WTC11 (cell line): ENCODE measurements at regions not wholly inside any gene's neighbourhood (a gene's known extent, or its start where the extent isn't known, plus 50 kb on each side); places are given as distances from the start of the nearest gene placed in this dataset.

Experiments used
- CTCF ChIP-seq: fragments of 200-600 bp; IDR thresholded peaks from 2 replicates; pipeline ENCODE4 v1.8.0; 2022; ENCODE audit warnings: antibody characterized with exemption
- E2F1 ChIP-seq: sonication (generic); formaldehyde crosslinking; IDR thresholded peaks from 2 replicates; pipeline ENCODE4 v1.8.0; 2022; ENCODE audit warnings: mild to moderate bottlenecking, missing genetic modification reagents
- ESRRA ChIP-seq: sonication (generic); formaldehyde crosslinking; IDR thresholded peaks from 2 replicates; pipeline ENCODE4 v1.8.1; 2022; ENCODE audit warnings: mild to moderate bottlenecking, missing genetic modification reagents, borderline replicate concordance
- FOXK1 ChIP-seq: sonication (generic); formaldehyde crosslinking; IDR thresholded peaks from 2 replicates; pipeline ENCODE4 v1.8.0; 2022; ENCODE audit warnings: mild to moderate bottlenecking, moderate library complexity, missing genetic modification reagents
- JUN ChIP-seq: sonication (generic); formaldehyde crosslinking; IDR thresholded peaks from 2 replicates; pipeline ENCODE4 v1.8.0; 2023; ENCODE audit warnings: mild to moderate bottlenecking, missing genetic modification reagents
- MAX ChIP-seq: sonication (generic); formaldehyde crosslinking; IDR thresholded peaks from 2 replicates; pipeline ENCODE4 v1.8.0; 2022; ENCODE audit warnings: mild to moderate bottlenecking, missing genetic modification reagents
- NFYB ChIP-seq: sonication (generic); formaldehyde crosslinking; conservative IDR thresholded peaks from 2 replicates; pipeline ENCODE4 v1.8.0; 2022; ENCODE audit warnings: low read depth, missing genetic modification reagents
- NR1H2 ChIP-seq: sonication (generic); formaldehyde crosslinking; IDR thresholded peaks from 2 replicates; pipeline ENCODE4 v1.9.0; 2021; ENCODE audit warnings: mild to moderate bottlenecking, moderate library complexity, missing genetic modification reagents
- PRRX2 ChIP-seq: fragments of 250-450 bp; sonication (Bioruptor Pico); IDR thresholded peaks from 2 replicates; pipeline ENCODE4 v1.8.0; 2021; ENCODE audit warnings: mild to moderate bottlenecking
- TCF7 ChIP-seq: sonication (generic); formaldehyde crosslinking; IDR thresholded peaks from 2 replicates; pipeline ENCODE4 v1.8.0; 2022; ENCODE audit warnings: mild to moderate bottlenecking, low read depth, missing genetic modification reagents, moderate library complexity
- TEAD4 ChIP-seq: sonication (generic); formaldehyde crosslinking; IDR thresholded peaks from 2 replicates; pipeline ENCODE4 v1.8.0; 2022; ENCODE audit warnings: mild to moderate bottlenecking, missing genetic modification reagents
- USF2 ChIP-seq: sonication (generic); formaldehyde crosslinking; IDR thresholded peaks from 2 replicates; pipeline ENCODE4 v1.8.1; 2023; ENCODE audit warnings: mild to moderate bottlenecking, missing genetic modification reagents, moderate library complexity

GRCh38 chr6:153882411-153882810 lies 156.6 kb upstream of the OPRM1 start:
- no peak for TF ChIP-seq NR1H2 (CRISPR knock-in tag)
- no peak for TF ChIP-seq CTCF
- no peak for TF ChIP-seq NFYB (CRISPR knock-in tag)
- TF ChIP-seq ESRRA (CRISPR knock-in tag): no peak
- TF ChIP-seq TEAD4: no peak
- no peak for TF ChIP-seq JUN (CRISPR knock-in tag)
- TF ChIP-seq USF2: no peak
- TF ChIP-seq FOXK1: no peak
- TF ChIP-seq TCF7: no peak
- no peak for TF ChIP-seq E2F1
- no peak for TF ChIP-seq PRRX2
- no peak for TF ChIP-seq MAX (CRISPR knock-in tag)
